ENCODE measurements at regions not wholly inside any gene's neighbourhood (a gene's known extent, or its start where the extent isn't known, plus 50 kb on each side); places are given as distances from the start of the nearest gene placed in this dataset.
"Not testable (repeated sequence)": the region's sequence is repeated elsewhere in the genome, so short reads cannot be mapped to it uniquely, and the experiment has no call there.

DNA sequence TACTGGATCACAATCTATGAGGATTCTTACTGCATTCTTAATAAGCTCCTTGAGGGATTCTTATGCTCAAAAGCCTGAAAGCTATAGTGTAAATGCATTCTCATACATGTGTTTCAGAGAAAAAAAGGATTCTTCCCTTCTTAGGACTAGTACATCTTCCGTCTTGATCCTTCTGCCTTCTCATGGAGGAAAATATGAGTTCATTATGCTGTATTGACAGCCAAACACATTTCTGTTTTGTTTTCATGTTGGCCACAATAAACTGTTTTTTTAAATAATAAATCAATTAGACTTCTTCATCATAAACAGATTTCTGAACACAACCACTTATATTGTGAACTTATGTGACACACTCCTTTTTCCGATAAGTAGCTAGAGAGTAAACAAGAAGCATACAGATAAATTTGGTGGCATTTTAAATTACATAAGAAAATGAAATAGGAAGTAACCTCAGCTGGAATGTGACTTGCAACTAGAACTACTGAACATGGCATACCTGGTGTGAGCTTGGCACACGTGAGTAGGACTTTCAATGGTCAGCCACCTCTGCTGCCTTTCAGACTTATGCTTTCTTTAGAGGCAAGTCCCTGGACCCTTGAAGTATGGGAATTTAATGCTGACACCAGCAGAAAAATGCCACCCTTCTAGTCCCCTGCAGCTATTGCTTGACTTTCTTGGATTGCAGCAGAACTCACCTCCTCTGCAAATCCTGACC is 350.4 kb downstream of the BCKDHB start:
- no peak for DNase-seq (ENCODE audit: low spot score)

DNA sequence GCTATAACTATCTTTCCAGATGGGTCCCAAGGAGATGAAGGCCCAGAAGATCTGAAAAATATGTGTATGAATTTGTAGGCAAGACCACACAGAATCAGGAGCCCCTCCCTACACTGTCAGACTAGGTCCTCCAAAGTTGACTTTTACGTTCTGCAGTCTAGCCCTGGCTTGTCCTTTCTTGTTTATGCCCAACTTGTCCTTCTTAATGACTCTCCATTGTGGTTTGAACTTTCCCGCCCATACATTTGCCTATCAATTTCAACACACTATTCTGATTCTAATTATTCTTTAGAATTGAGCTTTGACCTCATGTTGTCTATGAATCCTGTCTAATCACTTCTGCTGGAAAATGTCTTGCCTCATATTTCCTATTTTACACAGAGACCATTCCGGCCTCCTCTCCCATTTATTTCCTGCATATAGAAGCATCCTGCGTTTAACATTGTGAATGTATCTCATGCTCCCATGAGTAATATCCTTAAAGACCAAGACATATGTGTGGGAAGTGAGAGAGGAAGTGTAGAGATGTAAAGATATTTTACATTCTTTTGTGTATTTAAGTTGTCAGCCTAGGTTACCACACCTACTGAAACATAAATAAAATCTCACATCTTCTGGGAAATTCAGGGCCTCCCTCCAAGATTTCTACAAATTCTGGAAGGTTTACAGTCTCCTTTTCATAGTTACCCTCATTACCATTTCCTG is 348.3 kb downstream of the BCKDHB start:
- DNase-seq (ENCODE audit: low spot score): no peak

DNA sequence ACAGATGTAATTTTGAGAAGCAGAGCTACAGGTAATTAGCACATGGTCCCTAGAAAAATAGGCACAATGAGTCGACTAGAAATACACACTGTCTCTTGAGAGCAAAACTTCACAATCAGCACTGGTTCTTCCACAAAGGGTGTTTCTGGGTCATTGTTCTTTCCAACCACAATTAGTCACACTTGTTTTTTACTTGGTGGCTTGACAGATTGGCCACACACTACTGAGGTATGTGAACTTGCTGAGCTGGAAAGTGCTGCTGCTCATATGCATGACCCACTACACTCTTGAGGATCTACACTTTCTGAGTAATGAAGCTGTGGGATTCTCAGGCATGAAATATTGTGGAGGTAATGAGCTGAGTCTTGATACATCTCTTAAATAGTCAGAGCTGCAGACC is 347.7 kb downstream of the BCKDHB start:
- DNase-seq (ENCODE audit: low spot score): no peak

DNA sequence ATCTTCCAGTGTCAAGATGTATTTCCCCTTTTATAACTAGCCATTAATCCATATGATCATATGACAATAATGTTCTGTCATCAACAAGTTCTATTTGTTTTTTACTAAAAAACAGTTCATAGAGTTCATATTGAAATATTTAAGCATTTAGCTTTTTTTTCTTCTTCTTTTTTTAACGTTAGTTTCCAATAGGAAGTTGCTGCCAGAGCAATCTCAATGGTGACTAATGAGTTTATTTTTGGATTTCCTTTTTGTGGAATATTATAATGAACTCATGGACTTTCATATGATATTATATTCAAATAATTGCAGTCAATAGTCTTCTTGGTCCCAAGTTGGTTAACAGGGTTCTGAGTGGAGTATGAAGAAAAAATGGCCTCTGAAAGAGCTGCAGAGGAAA is 343.3 kb downstream of the BCKDHB start:
- DNase-seq (ENCODE audit: low spot score): no peak

DNA sequence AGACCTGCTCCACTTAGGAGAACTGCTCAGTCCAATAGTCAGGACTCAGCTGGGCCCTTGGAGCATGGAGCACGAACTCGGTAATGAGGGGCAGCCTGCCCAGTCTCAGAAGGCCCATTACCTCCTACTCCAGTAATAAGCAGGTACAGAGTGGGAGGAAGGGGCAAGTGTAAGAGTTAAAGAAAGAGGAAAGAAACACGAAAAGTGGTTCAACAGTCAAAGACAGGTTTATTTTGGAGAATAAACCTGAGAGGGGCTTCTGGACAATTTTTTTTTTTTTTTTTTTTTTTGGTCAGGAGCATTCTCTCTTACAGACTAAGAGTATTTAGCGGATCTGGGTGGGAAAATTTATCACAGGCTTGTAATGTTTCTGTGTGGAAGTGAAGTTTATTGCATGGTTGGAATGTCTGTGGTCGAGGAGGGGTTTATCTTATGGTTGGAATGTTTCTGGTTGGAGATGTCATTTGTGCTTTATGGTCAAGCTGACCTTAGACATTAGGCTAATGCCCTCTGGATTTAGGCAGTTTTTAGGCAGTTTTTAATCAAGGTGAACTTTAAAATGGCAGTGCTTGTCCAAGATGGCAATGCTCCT is 340.1 kb downstream of the BCKDHB start:
- DNase-seq (ENCODE audit: low spot score): no peak

DNA sequence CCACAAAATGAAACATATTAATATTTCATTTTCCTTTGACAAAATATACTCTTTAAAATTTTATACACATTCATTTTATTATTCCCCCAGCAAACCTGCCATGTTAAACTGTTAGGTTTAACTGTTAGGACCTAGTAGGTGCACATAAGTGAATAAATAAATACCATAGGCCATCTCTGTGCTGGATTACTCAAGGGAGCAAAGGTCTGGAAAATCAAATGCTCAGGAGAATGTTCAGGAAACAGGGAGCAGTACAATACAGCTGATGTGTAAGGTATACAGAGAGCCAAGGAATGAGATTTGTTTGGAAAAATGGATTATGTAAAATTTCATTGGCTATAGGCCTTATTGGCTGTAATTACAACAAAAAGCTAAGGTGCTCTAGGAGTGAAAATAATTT is 339.3 kb downstream of the BCKDHB start:
- DNase-seq (ENCODE audit: low spot score): no peak

DNA sequence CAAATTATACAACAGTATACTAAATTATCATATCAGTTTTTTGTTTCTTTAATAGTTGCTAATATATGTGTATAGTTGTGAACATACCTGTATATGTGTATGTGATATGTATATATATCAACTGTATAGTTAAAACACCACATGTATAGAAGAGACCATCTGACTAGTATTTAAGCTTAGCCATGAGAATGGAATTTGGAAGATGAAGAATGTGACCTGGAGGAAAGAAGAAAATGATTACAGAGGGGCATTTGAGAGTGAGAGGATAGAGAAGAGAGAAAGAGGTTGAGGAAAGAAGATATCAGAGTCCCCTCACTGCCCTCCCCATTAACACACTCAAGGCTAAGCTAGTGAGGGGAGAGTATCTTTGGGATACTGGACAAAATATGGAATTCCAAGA is 335.9 kb downstream of the BCKDHB start:
- DNase-seq (ENCODE audit: low spot score): no peak

DNA sequence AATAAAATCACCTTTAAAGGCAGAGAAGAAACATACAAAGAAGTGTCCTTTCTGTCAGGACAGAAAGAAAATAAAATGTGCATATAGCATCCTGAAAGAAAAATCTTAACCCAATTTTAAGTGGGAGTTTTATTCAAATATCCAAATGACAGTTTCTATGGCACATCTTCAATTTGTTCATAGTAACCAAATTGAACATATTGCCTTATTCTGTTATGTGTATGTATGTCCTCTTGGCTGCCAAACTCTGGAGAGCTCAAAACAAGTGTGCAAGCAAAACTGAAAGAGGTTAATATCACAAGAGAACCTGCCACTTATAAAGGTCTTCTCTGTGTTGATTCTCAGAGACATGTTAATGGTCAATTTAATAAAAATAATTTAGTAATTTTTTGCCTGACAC is 334.7 kb downstream of the BCKDHB start:
- DNase-seq (ENCODE audit: low spot score): no peak

DNA sequence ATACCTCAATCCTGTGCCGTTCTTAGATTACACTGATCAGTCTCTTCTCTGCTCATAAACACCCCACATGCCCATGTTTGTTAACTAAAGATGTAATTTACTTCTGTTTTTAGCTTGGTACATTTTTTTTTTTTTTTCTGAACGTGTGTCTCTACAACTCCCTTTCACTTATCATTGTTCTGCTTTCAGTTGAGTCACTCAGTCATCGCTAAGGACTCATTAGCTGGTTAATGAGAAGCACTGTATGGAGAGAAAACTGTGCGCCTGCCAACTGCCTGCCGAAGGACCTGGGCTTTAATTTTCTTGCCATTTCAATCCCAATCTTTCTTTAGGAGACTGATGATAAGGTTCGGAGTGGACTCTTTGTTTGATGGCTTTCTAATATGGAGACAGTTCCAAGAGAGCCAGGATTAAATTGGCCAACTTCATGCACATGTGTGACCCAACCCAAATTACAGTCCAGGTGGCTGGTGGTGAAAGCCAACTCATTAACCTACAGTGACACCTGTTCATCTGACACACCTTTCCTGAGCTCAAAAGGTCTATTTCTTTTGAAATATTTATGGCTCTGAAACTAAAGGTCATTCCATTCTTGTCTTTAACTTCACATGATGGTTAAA is 334.1 kb downstream of the BCKDHB start:
- no peak for DNase-seq (ENCODE audit: low spot score)

DNA sequence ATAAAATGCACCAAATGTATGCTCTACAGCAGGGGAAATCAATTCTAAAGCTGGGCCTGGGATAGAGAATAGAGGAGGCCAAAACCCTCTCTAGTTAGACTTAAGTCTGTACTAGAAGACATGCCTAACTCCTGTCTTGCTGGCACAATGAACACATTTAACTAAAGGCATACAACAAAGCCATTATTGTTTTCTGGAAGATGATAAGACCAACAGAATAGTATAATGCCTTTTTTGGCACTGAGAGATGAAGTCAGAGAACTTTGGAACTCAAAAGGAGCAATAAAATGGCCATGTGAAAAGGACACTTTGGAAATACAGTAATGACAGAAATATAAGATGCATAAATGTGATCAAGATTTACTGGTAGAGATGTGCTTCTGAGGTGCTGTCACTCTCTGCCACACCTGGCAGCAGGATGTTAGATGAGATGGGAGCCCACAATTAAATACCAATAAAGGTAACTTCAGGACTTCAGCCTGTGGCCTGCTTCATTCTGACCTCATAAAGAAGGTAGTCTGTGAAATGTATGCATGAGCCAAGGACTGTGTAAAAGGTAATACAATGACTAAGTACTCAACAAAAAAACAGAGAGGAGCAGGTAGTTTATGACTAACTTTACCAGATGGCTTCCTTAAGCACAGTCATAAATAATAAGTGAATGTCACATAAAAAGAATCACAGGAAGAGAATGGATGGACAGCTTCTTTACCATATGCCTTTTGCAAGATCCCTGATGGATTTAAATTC is 333.4 kb downstream of the BCKDHB start:
- no peak for DNase-seq (ENCODE audit: low spot score)

DNA sequence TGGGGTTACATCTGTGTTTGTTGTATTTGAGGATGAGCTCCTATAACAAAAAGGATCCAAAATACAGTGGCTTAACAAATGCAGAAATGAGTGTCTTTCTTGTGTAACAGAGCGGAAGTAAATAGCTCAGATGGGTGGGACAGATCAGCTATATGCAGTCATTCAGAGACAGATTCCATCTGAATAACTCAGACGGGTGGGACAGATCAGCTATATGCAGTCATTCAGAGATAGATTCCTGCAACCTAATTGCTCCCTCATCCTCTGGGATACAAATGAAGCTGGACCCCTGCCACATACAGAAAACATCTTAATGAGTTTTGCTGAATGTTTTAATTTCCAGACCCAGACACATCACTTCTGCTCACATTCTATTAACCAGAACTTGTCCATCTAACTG is 332.3 kb downstream of the BCKDHB start:
- no peak for DNase-seq (ENCODE audit: low spot score)

DNA sequence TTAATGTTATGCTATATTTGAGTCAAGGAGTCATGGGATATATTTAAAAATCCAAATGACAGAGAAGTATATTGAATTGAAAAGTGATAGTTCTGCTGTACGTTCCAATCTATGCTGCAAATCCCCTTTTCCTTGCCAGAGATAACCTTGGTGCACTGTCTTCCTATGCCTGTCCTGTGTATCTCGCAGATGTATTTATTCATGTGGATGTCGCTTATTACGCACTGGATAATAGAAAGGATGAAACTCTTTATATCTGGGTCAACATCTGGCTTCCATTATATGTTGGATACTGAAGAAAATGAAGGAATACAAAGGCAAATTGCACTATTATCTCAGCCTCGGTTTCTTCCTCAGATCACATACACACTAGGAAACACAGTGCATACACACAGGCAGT is 331.3 kb downstream of the BCKDHB start:
- no peak for DNase-seq (ENCODE audit: low spot score)

DNA sequence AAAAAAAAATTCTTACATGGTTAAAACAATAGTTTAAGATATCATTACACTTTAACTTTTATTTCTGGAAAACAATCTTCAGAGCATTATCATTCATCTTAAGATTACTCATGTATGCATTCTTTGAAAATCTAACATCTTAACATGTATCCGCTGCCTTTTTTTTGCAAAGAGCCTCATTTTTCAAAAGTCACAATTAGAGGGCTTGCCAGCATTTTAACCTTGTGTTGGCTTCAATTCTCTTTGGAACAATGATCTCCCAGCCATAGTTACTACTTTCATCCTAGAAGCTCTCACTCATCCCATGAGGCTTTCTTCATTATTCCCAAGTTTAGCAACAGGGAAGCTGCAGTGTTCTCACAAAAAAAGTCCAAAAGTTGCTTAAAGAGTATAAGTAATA is 330.8 kb downstream of the BCKDHB start:
- no peak for DNase-seq (ENCODE audit: low spot score)

DNA sequence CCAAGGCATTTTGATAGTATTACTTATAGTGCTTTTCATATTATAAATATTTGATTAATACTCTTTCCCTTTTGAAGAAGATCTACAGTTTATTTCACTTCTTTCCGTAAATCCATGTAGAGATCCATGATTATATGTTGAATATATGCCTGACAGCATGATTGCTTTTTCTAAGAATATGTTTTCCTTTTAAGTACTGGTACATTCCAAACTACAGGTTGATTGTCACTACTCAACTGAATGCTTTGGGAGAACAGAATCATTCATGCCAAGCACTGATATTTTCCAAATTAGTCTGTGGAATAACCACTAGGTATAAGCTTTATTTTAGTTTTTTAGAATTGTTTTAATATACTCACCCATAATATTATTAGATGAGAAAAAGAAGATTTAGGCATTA is 330.2 kb downstream of the BCKDHB start:
- DNase-seq (ENCODE audit: low spot score): no peak

DNA sequence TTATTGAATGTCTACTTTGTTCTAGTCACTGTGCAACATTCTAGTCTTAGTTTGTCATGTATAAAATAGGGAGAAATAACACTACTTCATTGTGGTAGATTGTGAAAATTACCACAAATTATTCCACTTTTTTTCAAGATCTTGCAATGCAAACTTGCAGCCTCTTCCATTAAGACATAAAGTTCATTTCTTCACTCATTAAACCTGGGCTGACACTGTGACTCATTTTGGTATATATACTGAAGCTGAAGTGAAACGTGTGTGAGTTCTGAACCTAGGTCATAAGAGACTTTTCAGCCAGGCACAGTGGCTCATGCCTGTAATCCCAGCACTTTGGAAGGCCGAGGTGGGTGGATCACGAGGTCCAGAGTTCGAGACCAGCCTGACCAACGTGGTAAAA is 329.0 kb downstream of the BCKDHB start:
- DNase-seq (ENCODE audit: low spot score): no peak

DNA sequence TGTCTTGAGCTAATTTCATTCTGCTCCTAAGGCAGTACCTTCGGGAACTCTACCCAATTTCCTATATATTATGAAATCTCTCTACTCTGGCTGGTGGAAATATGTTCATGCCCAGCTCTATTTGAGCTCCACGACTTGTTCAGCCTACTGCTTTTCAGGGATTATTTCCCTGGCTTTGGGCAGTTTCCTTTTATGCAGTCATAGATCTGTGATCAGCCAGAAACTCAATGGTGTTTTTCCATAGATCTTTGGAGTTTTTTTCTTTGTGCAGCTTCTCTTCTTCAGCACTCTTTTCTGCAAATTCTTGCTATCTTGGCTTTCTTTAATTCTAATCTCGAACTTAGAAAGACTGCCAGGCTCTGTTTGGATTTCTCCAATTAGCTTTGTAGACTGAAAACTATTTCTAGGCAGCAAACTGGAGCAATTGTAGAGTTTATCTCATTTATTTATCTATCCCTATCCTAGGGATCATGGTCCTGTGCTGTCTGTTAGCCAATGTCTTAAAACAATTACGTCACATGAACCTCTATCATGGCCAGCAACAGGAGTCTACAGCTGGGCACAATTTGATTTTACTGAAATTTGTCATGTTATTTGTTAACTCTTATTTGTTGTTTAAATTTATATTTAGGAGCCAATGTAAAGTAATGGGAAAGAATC is 328.4 kb downstream of the BCKDHB start:
- no peak for DNase-seq (ENCODE audit: low spot score)

DNA sequence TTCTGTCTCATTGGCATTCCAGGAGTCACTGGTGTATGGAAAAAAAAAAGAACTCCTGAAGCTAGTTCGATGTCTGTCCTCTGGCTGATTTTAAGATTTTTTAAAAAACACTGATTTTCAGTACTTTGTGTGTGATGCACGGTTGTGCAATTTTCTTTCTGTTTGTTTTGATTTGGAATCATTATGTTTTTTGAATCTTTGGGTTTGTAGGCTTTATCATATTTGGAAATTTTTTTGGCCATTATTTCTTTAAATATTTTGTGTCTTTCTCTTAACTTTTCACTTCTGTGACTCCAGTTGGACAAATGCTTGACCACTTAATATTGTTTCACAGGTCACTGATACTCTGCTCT is 327.2 kb downstream of the BCKDHB start:
- DNase-seq (ENCODE audit: low spot score): no peak

DNA sequence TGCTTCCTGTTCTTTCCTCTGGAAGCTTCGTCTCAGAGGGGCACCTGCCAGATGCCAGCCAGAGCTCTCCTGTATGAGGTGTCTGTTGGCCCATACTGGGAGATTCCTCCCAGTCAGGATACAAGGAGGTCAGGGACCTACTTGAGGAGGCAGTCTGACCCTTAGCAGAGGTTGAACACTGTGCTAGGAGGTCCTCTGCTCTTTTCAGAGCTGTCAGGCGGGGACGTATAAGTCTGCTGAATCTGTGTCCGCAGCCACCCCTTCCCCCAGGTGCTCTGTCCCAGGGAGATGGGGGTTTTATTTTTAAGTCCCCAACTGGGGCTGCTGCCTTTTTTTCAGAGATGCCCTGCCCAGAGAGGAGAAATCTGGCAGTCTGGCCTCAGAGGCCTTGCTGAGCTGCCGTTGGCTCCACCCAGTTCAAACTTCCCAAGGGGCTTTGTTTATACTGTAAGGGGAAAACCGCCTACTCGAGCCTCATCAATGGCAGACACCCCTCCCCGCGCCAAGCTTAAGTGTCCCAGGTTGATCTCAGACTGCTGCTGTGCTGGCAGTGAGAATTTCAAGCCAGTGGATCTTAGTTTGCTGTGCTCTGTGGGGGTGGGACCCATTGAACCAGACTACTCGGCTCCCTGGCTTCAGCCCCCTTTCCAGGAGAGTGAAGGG is 326.7 kb downstream of the BCKDHB start:
- DNase-seq (ENCODE audit: low spot score): no peak

DNA sequence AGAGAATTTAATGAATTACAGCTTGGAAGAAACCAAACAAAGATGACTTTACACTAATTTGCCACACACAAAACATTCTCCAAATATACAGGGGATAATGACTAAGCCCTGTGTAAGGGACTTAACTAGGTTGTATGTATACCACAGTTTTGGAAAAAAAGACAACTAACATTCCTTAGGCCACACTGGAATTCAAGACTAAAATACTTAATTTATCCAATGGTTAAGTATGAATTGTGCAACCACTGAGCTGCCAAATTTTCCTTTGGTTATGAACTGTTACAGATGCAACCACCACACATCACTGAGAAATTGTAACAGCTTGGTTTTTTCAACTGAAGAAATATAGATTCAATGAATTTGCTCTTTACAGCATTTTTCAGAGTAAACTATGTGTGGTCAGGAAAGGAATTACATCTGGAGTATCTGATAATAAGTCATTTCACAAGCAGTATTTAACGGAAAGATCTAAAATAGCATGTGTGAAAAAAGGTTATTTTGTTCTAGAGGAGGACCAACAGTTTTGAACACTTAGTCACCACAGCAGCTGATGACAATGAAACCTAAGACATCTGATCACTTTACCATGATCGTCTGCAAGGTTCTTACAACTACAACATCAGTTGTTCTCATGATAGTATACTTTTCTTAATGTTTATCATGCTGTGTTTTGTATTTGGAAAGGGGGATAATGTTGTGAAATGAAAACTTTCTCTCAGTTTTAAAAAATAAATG is 318.8 kb downstream of the BCKDHB start:
- DNase-seq (ENCODE audit: low spot score): no peak

DNA sequence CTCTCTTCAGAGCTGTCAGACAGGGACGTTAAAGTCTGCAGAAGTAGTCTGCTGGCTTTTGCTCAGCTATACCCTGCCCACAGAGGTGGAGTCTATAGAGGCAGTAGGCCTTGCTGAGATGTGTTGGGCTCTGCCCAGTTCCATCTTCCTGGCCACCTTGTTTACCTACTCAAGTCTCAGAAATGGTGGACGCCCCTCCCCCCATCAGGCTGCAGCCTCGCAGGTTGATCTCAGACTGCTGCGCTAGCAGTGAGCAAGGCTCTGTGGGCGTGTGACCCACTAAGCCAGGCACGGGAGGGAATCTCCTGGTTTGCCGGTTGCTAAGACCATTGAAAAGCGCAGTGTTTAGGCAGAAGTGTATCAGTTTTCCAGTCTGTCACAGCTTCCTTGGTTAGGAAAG is 305.0 kb downstream of the BCKDHB start:
- DNase-seq (ENCODE audit: low spot score): no peak

DNA sequence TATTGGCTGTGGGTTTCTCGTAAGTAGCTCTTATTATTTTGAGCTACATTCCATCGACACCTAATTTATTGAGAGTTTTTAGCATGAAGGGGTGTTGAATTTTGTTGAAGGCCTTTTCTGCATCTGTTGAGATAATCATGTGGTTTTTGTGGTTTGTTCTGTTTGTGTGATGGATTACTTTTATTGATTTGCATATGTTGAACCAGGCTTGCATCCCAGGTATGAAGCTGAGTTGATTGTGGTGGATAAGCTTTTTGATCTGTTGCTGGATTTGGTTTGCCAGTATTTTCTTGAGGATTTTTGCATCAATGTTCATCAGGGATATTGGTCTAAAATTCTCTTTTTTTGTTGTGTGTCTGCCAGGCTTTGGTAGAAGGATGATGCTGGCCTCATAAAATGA is 301.5 kb downstream of the BCKDHB start:
- not testable (repeated sequence) for DNase-seq (ENCODE audit: low spot score)
